ENCODE measurements at regions not wholly inside any gene's neighbourhood (a gene's known extent, or its start where the extent isn't known, plus 50 kb on each side); places are given as distances from the start of the nearest gene placed in this dataset.

DNA sequence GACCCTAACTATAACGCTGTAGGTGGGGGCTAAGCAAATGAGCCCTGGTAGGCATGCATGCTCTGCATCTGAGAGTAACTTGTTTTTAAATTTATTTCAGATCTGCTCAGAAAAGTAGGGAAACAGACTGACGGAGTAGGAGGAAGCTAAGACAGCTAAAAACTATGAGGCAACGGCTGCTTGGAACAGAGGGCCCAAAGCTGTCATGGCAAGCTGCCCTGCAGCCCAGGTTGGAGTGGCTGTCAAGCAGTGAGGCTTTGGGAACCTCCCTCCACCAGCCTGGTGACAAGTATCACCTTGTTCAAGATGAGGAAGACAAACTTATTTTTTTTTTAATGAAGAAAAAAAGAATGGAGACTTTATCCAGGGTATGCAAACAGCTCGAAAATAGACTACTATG lies 439.8 kb downstream of the NLGN4X start:
- 4% methylated on average over 4 of the region's 4 CpGs for WGBS (ENCODE audit: low lambda C conversion rate)
- Histone ChIP-seq H3K36me3 (replicated peaks in 1 of 2; ENCODE audit: control insufficient read depth in 1 of 2, insufficient read depth in 2 of 2, low read length in 1 of 2) (no peaks in the 10 kb centered on the region), H3F3A (replicated peaks; ENCODE audit: insufficient read depth) (no peaks in the 10 kb centered on the region), H3K4me3 (ENCODE audit: low read depth in 2 of 2, low read length in 1 of 2) (no peak overlapping the region), H3K9ac (no peak overlapping the region), H3K27me3 (ENCODE audit: insufficient read depth) (no peaks in the 10 kb centered on the region), H3K27ac (ENCODE audit: low read depth in 2 of 2, low read length in 1 of 2) (no peak overlapping the region), H3K9me2 (no peaks in the 10 kb centered on the region), H3K79me2 (ENCODE audit: insufficient read depth) (no peaks in the 10 kb centered on the region), H2AFZ (ENCODE audit: low read depth) (no peak overlapping the region), H3K4me1 (ENCODE audit: control insufficient read depth in 1 of 2, insufficient read depth in 2 of 2, low read depth in 1 of 2, low read length in 1 of 2) (no peaks in the 10 kb centered on the region), H3K4me2 (no peak overlapping the region), H4K20me1 (ENCODE audit: insufficient read depth) (no peaks in the 10 kb centered on the region), H3K9me3 (no peaks in the 10 kb centered on the region)
- TF ChIP-seq GATA2 (CRISPR knock-in tag; IDR thresholded peaks at IDR 0.05) (no peak), SIN3A (IDR thresholded peaks at IDR 0.05; ENCODE audit: borderline replicate concordance, low read depth, low read length) (no peak), CHD2 (IDR thresholded peaks at IDR 0.05; ENCODE audit: low read length, partially characterized antibody) (no peak), FOSL2 (IDR thresholded peaks at IDR 0.05; ENCODE audit: borderline replicate concordance, low read depth) (no peak), RCOR1 (IDR thresholded peaks at IDR 0.05; ENCODE audit: low read length) (no peak), GABPA (IDR thresholded peaks at IDR 0.05; ENCODE audit: low read depth) (no peak), RFX5 (IDR thresholded peaks at IDR 0.05; ENCODE audit: low read length) (no peak), EP300 (IDR thresholded peaks at IDR 0.05; ENCODE audit: borderline replicate concordance in 1 of 2, low read depth in 1 of 2, low read length in 1 of 2) (no peak), EZH2phosphoT487 (IDR thresholded peaks at IDR 0.05; ENCODE audit: borderline replicate concordance, low read depth) (no peak), YY1 (IDR thresholded peaks at IDR 0.05; ENCODE audit: low read depth) (no peak), TCF12 (IDR thresholded peaks at IDR 0.05) (no peak)
- TF ChIP-seq, protein P1, sequence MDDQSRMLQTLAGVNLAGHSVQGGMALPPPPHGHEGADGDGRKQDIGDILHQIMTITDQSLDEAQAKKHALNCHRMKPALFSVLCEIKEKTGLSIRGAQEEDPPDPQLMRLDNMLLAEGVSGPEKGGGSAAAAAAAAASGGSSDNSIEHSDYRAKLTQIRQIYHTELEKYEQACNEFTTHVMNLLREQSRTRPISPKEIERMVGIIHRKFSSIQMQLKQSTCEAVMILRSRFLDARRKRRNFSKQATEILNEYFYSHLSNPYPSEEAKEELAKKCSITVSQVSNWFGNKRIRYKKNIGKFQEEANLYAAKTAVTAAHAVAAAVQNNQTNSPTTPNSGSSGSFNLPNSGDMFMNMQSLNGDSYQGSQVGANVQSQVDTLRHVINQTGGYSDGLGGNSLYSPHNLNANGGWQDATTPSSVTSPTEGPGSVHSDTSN (IDR thresholded peaks at IDR 0.05), result no peak
- TF ChIP-seq, protein P2, sequence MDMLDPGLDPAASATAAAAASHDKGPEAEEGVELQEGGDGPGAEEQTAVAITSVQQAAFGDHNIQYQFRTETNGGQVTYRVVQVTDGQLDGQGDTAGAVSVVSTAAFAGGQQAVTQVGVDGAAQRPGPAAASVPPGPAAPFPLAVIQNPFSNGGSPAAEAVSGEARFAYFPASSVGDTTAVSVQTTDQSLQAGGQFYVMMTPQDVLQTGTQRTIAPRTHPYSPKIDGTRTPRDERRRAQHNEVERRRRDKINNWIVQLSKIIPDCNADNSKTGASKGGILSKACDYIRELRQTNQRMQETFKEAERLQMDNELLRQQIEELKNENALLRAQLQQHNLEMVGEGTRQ (IDR thresholded peaks at IDR 0.05; ENCODE audit: borderline replicate concordance, low read depth, low read length), result no peak
- ChIA-PET CTCF (no interaction called here), POLR2A (no interaction called here)
- DNase-seq, result no peak

DNA sequence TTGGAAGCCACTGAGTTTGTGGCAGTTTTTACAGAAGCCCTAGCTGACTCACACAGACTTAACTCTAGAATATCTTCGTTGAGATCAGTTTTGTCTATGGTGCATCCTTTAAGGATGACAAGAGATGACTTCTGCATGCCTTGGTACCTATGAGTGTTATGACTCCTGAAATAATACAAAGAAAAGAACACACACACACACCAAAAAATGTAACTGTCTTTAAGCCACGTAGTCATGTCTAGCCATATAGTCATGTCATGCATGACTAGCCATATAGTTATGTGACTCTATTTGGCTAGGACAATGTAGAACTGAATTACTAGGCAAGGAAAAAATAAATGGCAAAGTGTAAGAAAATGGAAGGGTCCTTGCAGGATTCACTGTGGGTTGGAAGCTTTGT lies 447.8 kb downstream of the NLGN4X start:
- POLR2A ChIA-PET, result no interaction called here
- no peak overlapping the region for H3K27ac ChIP-seq (ENCODE audit: low read depth in 2 of 2, low read length in 1 of 2)
- no peak overlapping the region for H3K4me3 ChIP-seq (ENCODE audit: low read depth in 2 of 2, low read length in 1 of 2)
- no peak for DNase-seq
- no peaks in the 10 kb centered on the region for H3K79me2 ChIP-seq (ENCODE audit: insufficient read depth)
- 0% methylated on average over 2 of the region's 2 CpGs for WGBS (ENCODE audit: low lambda C conversion rate)
- H3K27me3 ChIP-seq (ENCODE audit: insufficient read depth), result no peaks in the 10 kb centered on the region
- H3F3A ChIP-seq (replicated peaks; ENCODE audit: insufficient read depth), result no peaks in the 10 kb centered on the region
- H3K9me3 ChIP-seq, result no peaks in the 10 kb centered on the region
- no peak overlapping the region for H3K4me2 ChIP-seq
- no peak overlapping the region for H2AFZ ChIP-seq (ENCODE audit: low read depth)
- TF ChIP-seq, protein P2 (IDR thresholded peaks at IDR 0.05; ENCODE audit: borderline replicate concordance, low read depth, low read length), result no peak
- no peak for TF ChIP-seq CHD2 (IDR thresholded peaks at IDR 0.05; ENCODE audit: low read length, partially characterized antibody)
- TF ChIP-seq FOXJ3 (CRISPR knock-in tag; IDR thresholded peaks at IDR 0.05), result no peak
- TF ChIP-seq FOXM1 (IDR thresholded peaks at IDR 0.05; ENCODE audit: low read depth), result no peak
- TF ChIP-seq SIN3A (IDR thresholded peaks at IDR 0.05; ENCODE audit: borderline replicate concordance, low read depth, low read length), result no peak
- TF ChIP-seq EP300 (IDR thresholded peaks at IDR 0.05; ENCODE audit: borderline replicate concordance in 1 of 2, low read depth in 1 of 2, low read length in 1 of 2), result no peak
- TF ChIP-seq GATA2 (CRISPR knock-in tag; IDR thresholded peaks at IDR 0.05), result no peak
- no peak for TF ChIP-seq SMC3 (IDR thresholded peaks at IDR 0.05; ENCODE audit: low read depth, low read length)
- TF ChIP-seq FOSL2 (IDR thresholded peaks at IDR 0.05; ENCODE audit: borderline replicate concordance, low read depth), result no peak
- no peak for TF ChIP-seq NFIC (IDR thresholded peaks at IDR 0.05; ENCODE audit: borderline replicate concordance)
- no peak for TF ChIP-seq TCF12 (IDR thresholded peaks at IDR 0.05)
- no peak for TF ChIP-seq JUND (IDR thresholded peaks at IDR 0.05)
- TF ChIP-seq EZH2phosphoT487 (IDR thresholded peaks at IDR 0.05; ENCODE audit: borderline replicate concordance, low read depth), result no peak
- TF ChIP-seq RFX5 (IDR thresholded peaks at IDR 0.05; ENCODE audit: low read length), result no peak
- TF ChIP-seq, protein P1 (IDR thresholded peaks at IDR 0.05), result no peak
- H4K20me1 ChIP-seq (ENCODE audit: insufficient read depth), result no peaks in the 10 kb centered on the region
- no peaks in the 10 kb centered on the region for H3K9me2 ChIP-seq
- CTCF ChIA-PET, result no interaction called here
- no peak overlapping the region for H3K9ac ChIP-seq
- H3K4me1 ChIP-seq (ENCODE audit: control insufficient read depth in 1 of 2, insufficient read depth in 2 of 2, low read depth in 1 of 2, low read length in 1 of 2), result no peaks in the 10 kb centered on the region
- no peaks in the 10 kb centered on the region for H3K36me3 ChIP-seq (replicated peaks in 1 of 2; ENCODE audit: control insufficient read depth in 1 of 2, insufficient read depth in 2 of 2, low read length in 1 of 2)

All from SK-N-SH (cell line).